DND-41 (cell line): ENCODE measurements at regions not wholly inside any gene's neighbourhood (a gene's known extent, or its start where the extent isn't known, plus 50 kb on each side); places are given as distances from the start of the nearest gene placed in this dataset.

ENCODE experiments used
- ATAC-seq: fragments of 200-7000 bp; cut with Tn5 transposase; 3 replicates; pipeline ENCODE4 v1.9.1; 2021; ENCODE audit warnings: low read depth; ENCODE audit not compliant: insufficient read depth
- DNase-seq: peaks from one replicate; pipeline ENCODE4 v3.0.0-alpha.2; 2020
- H2AFZ ChIP-seq: 2 replicates; pipeline ENCODE4 v1.6.0; 2012; ENCODE audit warnings: low read depth, low read length
- H3K27ac ChIP-seq: 2 replicates; pipeline ENCODE4 v1.5.1; 2012; ENCODE audit warnings: low read length, inconsistent platforms
- H3K27me3 ChIP-seq: fragments of 200-600 bp; sonication (generic); 2 replicates; pipeline ENCODE4 v1.6.0; 2012; ENCODE audit warnings: low read length, mild to moderate bottlenecking, inconsistent platforms; ENCODE audit not compliant: insufficient read depth, poor library complexity
- H3K36me3 ChIP-seq: 2 replicates; pipeline ENCODE4 v1.5.1; 2012; ENCODE audit warnings: low read length, inconsistent platforms; ENCODE audit not compliant: insufficient read depth
- H3K4me1 ChIP-seq: 2 replicates; pipeline ENCODE4 v1.5.1; 2012; ENCODE audit warnings: mild to moderate bottlenecking, low read length; ENCODE audit not compliant: insufficient read depth
- H3K4me2 ChIP-seq: 2 replicates; pipeline ENCODE4 v1.6.0; 2012; ENCODE audit warnings: mild to moderate bottlenecking, moderate library complexity, low read length, inconsistent platforms; ENCODE audit not compliant: insufficient read depth
- H3K4me3 ChIP-seq, 2 experiments: fragments of 200-600 bp in 1 of 2; shearing (Covaris generic) in 1 of 2; 2 replicates each; pipeline ENCODE4 v1.5.1; 2012 to 2016; ENCODE audit warnings: inconsistent platforms in 2 of 2, low read length in 2 of 2, mild to moderate bottlenecking in 2 of 2, low read depth in 1 of 2, moderate library complexity in 1 of 2
- H3K79me2 ChIP-seq: 2 replicates; pipeline ENCODE4 v1.6.0; 2012; ENCODE audit warnings: low read length, inconsistent platforms; ENCODE audit not compliant: insufficient read depth
- H3K9ac ChIP-seq: 2 replicates; pipeline ENCODE4 v1.6.0; 2012; ENCODE audit warnings: low read depth, mild to moderate bottlenecking, inconsistent platforms, low read length, moderate library complexity
- H3K9me3 ChIP-seq: 2 replicates; pipeline ENCODE4 v1.5.1; 2012; ENCODE audit warnings: low read length, moderate library complexity, mild to moderate bottlenecking, inconsistent platforms; ENCODE audit not compliant: insufficient read depth, severe bottlenecking
- H4K20me1 ChIP-seq: 2 replicates; pipeline ENCODE4 v1.6.0; 2012; ENCODE audit warnings: low read length; ENCODE audit not compliant: insufficient read depth
- EZH2 ChIP-seq: IDR thresholded peaks from 3 replicates; pipeline ENCODE4 v1.6.1; 2012; ENCODE audit warnings: borderline replicate concordance, low read depth, mild to moderate bottlenecking, moderate library complexity, low read length, inconsistent platforms; ENCODE audit not compliant: severe bottlenecking
- TF ChIP-seq, protein P1 (sequence below): IDR thresholded peaks from 2 replicates; pipeline ENCODE4 v1.5.1; 2012; ENCODE audit warnings: borderline replicate concordance, low read length, moderate library complexity, mild to moderate bottlenecking; ENCODE audit not compliant: poor library complexity, severe bottlenecking; ENCODE audit errors: extremely low read depth

DNA sequence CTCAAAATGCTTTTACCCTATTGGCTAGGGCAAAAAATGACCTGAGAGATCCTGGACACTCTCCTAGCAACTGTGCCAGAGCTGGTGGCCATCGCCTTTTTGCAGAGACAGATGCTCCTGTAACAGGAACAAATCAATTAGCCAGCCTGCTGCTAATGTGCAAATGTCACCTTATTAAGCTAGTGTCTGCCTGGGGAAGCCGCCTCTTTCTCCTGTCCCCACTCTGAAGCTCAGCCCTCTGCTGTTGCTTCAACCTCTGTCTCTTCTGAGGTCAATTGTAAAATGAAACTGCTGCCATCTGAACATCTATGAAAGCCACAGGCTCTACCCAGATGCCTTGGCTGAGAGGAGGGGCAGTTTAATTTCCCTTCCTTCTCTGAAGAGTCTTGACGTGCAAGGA, 85.5 kb upstream of the CACNA1E start:
- H4K20me1 ChIP-seq, result no peaks in the 10 kb centered on the region
- no peak overlapping the region for H2AFZ ChIP-seq
- H3K4me1 ChIP-seq, result peaks cover 5% of the 10 kb centered on the region; the same call in 1 of the 2 replicates
- no peak overlapping the region for H3K4me3 ChIP-seq
- H3K9ac ChIP-seq, result no peak overlapping the region
- H3K4me2 ChIP-seq, result no peak overlapping the region
- H3K27me3 ChIP-seq, result peaks cover 18% of the 10 kb centered on the region
- H3K27ac ChIP-seq, result no peak overlapping the region
- no peaks in the 10 kb centered on the region for H3K36me3 ChIP-seq
- no peaks in the 10 kb centered on the region for H3K79me2 ChIP-seq
- no peak for DNase-seq
- ATAC-seq, result peak; percentile 77
- no peaks in the 10 kb centered on the region for H3K9me3 ChIP-seq
- TF ChIP-seq, protein P1, sequence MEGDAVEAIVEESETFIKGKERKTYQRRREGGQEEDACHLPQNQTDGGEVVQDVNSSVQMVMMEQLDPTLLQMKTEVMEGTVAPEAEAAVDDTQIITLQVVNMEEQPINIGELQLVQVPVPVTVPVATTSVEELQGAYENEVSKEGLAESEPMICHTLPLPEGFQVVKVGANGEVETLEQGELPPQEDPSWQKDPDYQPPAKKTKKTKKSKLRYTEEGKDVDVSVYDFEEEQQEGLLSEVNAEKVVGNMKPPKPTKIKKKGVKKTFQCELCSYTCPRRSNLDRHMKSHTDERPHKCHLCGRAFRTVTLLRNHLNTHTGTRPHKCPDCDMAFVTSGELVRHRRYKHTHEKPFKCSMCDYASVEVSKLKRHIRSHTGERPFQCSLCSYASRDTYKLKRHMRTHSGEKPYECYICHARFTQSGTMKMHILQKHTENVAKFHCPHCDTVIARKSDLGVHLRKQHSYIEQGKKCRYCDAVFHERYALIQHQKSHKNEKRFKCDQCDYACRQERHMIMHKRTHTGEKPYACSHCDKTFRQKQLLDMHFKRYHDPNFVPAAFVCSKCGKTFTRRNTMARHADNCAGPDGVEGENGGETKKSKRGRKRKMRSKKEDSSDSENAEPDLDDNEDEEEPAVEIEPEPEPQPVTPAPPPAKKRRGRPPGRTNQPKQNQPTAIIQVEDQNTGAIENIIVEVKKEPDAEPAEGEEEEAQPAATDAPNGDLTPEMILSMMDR, result no peak
- TF ChIP-seq EZH2, result no peak

DNA sequence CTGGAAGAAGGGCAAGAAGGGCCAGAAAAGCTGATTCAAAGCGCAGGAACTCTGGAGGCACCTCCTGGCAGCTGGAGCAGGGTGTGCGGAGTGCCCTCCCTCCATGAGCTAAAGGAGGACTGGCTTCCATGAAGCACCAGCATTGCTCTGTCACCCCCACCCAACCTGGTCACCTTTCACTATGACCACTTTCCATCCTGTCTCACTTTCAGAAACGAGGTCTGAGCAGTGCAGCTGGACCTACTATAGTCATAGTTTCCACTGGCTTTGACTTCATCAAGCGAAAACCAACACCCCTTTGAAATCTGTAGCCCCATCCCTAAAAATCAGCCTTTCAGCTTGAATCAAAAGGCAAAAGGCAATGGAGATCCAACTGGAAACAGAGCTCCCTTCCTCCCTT, 84.8 kb upstream of the CACNA1E start:
- peaks cover 18% of the 10 kb centered on the region for H3K27me3 ChIP-seq
- H3K9ac ChIP-seq, result no peak overlapping the region
- H3K9me3 ChIP-seq, result no peaks in the 10 kb centered on the region
- H3K36me3 ChIP-seq, result no peaks in the 10 kb centered on the region
- no peaks in the 10 kb centered on the region for H4K20me1 ChIP-seq
- H3K27ac ChIP-seq, result no peak overlapping the region
- no peak overlapping the region for H2AFZ ChIP-seq
- ATAC-seq (no peak), DNase-seq (no peak)
- no peak overlapping the region for H3K4me3 ChIP-seq
- peaks cover 5% of the 10 kb centered on the region; the same call in 1 of the 2 replicates for H3K4me1 ChIP-seq
- H3K4me2 ChIP-seq, result no peak overlapping the region
- H3K79me2 ChIP-seq, result no peaks in the 10 kb centered on the region
- TF ChIP-seq EZH2, result no peak
- TF ChIP-seq, protein P1, result no peak

DNA sequence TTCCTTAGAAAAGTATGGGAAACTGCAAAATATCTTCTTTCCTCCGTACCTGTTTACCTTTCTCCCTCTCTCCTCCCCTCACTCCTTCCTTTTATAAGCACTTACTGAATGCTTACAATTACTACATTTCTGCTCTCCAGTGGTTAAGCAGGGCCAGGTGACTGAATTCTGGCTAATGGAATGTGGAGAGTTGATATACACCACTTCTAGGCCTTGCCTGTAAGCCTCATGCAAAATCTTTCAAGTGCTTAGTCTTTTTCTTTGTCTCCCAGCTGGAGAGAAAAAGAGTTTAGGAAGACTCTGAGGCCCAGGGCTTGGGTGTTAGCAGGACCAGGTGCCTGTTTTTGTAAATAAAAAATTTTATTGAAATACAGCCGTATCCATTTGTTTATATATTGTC, 77.7 kb upstream of the CACNA1E start:
- TF ChIP-seq EZH2, result no peak
- TF ChIP-seq, protein P1, result no peak
- Histone ChIP-seq H2AFZ (no peak overlapping the region), H3K36me3 (no peaks in the 10 kb centered on the region), H3K4me3 (no peak overlapping the region), H4K20me1 (no peaks in the 10 kb centered on the region), H3K79me2 (no peaks in the 10 kb centered on the region), H3K9ac (no peak overlapping the region), H3K4me2 (no peak overlapping the region), H3K27me3 (peaks cover 6% of the 10 kb centered on the region), H3K4me1 (no peaks in the 10 kb centered on the region), H3K27ac (no peak overlapping the region), H3K9me3 (no peaks in the 10 kb centered on the region)
- ATAC-seq (no peak), DNase-seq (no peak)

DNA sequence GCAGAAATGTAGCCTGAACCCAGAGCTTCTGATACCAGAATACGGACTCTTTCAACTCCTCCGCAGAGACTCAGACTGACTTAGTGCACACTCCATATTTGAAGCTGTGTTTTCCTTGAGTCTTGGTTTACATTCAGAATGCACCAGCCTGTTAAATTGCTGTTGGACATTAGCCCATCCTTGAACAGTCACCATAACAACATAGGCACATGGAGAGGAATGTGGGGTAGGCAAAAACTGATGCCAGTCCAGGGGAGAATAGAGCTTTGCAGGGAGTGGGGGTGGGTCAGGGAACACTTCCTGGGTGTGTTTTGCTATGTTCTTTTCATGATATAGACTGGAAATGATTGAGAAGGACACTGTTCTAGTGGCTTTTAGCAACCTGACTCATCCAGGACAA, 76.3 kb upstream of the CACNA1E start:
- DNase-seq (no peak), ATAC-seq (no peak)
- H3K36me3 ChIP-seq, result no peaks in the 10 kb centered on the region
- no peak overlapping the region for H3K4me2 ChIP-seq
- no peak overlapping the region for H3K9ac ChIP-seq
- H3K79me2 ChIP-seq, result no peaks in the 10 kb centered on the region
- no peak for TF ChIP-seq EZH2
- TF ChIP-seq, protein P1, result no peak
- no peaks in the 10 kb centered on the region for H4K20me1 ChIP-seq
- H3K9me3 ChIP-seq, result no peaks in the 10 kb centered on the region
- H3K4me1 ChIP-seq, result no peaks in the 10 kb centered on the region
- H3K4me3 ChIP-seq, result no peak overlapping the region
- peaks cover 4% of the 10 kb centered on the region for H3K27me3 ChIP-seq
- H3K27ac ChIP-seq, result no peak overlapping the region
- H2AFZ ChIP-seq, result no peak overlapping the region
